ENCODE measurements at regions not wholly inside any gene's neighbourhood (a gene's known extent, or its start where the extent isn't known, plus 50 kb on each side); places are given as distances from the start of the nearest gene placed in this dataset.

DNA sequence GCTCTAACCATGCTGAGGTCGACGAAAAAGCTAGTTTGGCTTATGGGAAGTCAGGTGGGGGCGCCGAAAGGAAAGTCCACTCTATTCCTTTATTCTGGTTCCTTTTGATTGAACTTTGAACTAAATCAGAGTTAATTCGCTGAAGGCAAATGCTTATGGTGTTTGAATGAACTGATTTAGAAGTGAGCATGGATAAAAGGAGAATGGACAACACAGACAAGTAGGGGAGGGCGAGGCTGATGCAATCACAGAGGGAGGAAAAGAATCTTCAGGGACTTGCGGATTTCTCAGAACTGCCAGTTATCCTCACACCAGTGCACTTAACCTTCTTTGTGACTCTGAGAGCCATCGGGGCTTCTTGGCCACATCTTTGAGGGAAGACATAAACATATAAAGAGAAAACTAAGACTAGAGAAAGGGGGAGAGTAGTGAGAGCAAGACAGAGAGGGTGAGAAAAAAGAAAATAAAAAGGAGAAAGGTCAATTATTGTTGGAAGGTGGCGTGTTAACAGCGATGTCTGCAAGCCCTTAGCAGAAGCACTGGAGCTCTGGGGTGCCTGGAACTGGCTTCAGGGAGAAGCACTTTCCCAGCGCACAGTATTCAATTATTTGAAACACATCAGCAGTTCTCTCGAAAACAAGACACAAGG, 59.2 kb downstream of the PABIR2 start:
- TF ChIP-seq REST (IDR thresholded peaks at IDR 0.05; ENCODE audit: insufficient read depth in 1 of 2, low read depth in 2 of 2, low read length in 2 of 2) (no peak), SIN3A (IDR thresholded peaks at IDR 0.05; ENCODE audit: borderline replicate concordance, insufficient read depth, low read length) (no peak), POLR2AphosphoS5 (IDR thresholded peaks at IDR 0.05; ENCODE audit: low read depth, low read length) (no peak), TAF1 (IDR thresholded peaks at IDR 0.05; ENCODE audit: borderline replicate concordance, insufficient read depth, low read length) (no peak), FOXP2 (optimal IDR thresholded peaks at IDR 0.05; ENCODE audit: borderline replicate concordance, extremely low read depth, extremely low read length, insufficient read depth) (no peak)

All from PFSK-1 (cell line).